Ovary (tissue), 1 donor: ENCODE measurements at regions not wholly inside any gene's neighbourhood (a gene's known extent, or its start where the extent isn't known, plus 50 kb on each side); places are given as distances from the start of the nearest gene placed in this dataset.
"Not testable (repeated sequence)": the region's sequence is repeated elsewhere in the genome, so short reads cannot be mapped to it uniquely, and the experiment has no call there.

Source experiments
- EP300 ChIP-seq: sonication (generic); formaldehyde crosslinking; IDR thresholded peaks from one replicate; pipeline ENCODE4 v1.6.1; 2017; ENCODE audit warnings: antibody characterized with exemption
- POLR2A ChIP-seq: fragments of 450-650 bp; IDR thresholded peaks from one replicate; pipeline ENCODE4 v1.6.1; 2017; ENCODE audit warnings: antibody characterized with exemption, mild to moderate bottlenecking, moderate library complexity

- TF ChIP-seq POLR2A, EP300: not testable (repeated sequence)
These were observed 256.5 kb downstream of the ZNF37A start for GRCh38 chr10:38350645-38351044.
